ENCODE measurements at regions not wholly inside any gene's neighbourhood (a gene's known extent, or its start where the extent isn't known, plus 50 kb on each side); places are given as distances from the start of the nearest gene placed in this dataset.

- Mint-ChIP-seq H3K27me3 (ENCODE audit: unreplicated experiment) (no peaks in the 10 kb centered on the region), H3K9me3 (ENCODE audit: low read depth, unreplicated experiment) (no peaks in the 10 kb centered on the region), H3K4me1 (ENCODE audit: low read depth, unreplicated experiment) (no peaks in the 10 kb centered on the region), H3K4me3 (ENCODE audit: low read depth, unreplicated experiment) (no peak overlapping the region), H3K36me3 (ENCODE audit: insufficient read depth, unreplicated experiment) (no peaks in the 10 kb centered on the region), H3K27ac (ENCODE audit: unreplicated experiment) (no peak overlapping the region)
- CTCF ChIA-PET, result no interaction called here
- intact Hi-C loops (cut with micrococcal nuclease; ENCODE audit: unreplicated experiment), result no loop called here
- BruUV-seq (replicated peaks), result no TSS peak
- no peak for TF ChIP-seq CTCF (IDR thresholded peaks at IDR 0.05; ENCODE audit: unreplicated experiment)
- no peak for DNase-seq
These were observed 670.5 kb upstream of the IMPG1 start for GRCh38 chr6:76742919-76743318.

- BruUV-seq (replicated peaks), result no TSS peak
- TF ChIP-seq CTCF (IDR thresholded peaks at IDR 0.05; ENCODE audit: unreplicated experiment), result no peak
- intact Hi-C loops (cut with micrococcal nuclease; ENCODE audit: unreplicated experiment), result no loop called here
- Mint-ChIP-seq H3K4me1 (ENCODE audit: low read depth, unreplicated experiment) (no peaks in the 10 kb centered on the region), H3K9me3 (ENCODE audit: low read depth, unreplicated experiment) (peaks cover 10% of the 10 kb centered on the region), H3K27ac (ENCODE audit: unreplicated experiment) (no peak overlapping the region), H3K4me3 (ENCODE audit: low read depth, unreplicated experiment) (no peak overlapping the region), H3K27me3 (ENCODE audit: unreplicated experiment) (no peaks in the 10 kb centered on the region), H3K36me3 (ENCODE audit: insufficient read depth, unreplicated experiment) (no peaks in the 10 kb centered on the region)
- DNase-seq, result no peak
- CTCF ChIA-PET, result no interaction called here
These were observed 647.0 kb upstream of the IMPG1 start for GRCh38 chr6:76719449-76719848.

- DNase-seq, result no peak
- Mint-ChIP-seq H3K4me3 (ENCODE audit: low read depth, unreplicated experiment) (no peak overlapping the region), H3K27ac (ENCODE audit: unreplicated experiment) (no peak overlapping the region), H3K4me1 (ENCODE audit: low read depth, unreplicated experiment) (no peaks in the 10 kb centered on the region), H3K27me3 (ENCODE audit: unreplicated experiment) (no peaks in the 10 kb centered on the region), H3K36me3 (ENCODE audit: insufficient read depth, unreplicated experiment) (no peaks in the 10 kb centered on the region), H3K9me3 (ENCODE audit: low read depth, unreplicated experiment) (no peaks in the 10 kb centered on the region)
- CTCF ChIA-PET, result no interaction called here
- no peak for TF ChIP-seq CTCF (IDR thresholded peaks at IDR 0.05; ENCODE audit: unreplicated experiment)
- no TSS peak for BruUV-seq (replicated peaks)
- intact Hi-C loops (cut with micrococcal nuclease; ENCODE audit: unreplicated experiment), result no loop called here
These were observed 636.3 kb upstream of the IMPG1 start for GRCh38 chr6:76708641-76709331.

GRCh38 chr6:76707630-76708029, 635.2 kb upstream of the IMPG1 start:
- Mint-ChIP-seq H3K27me3 (ENCODE audit: unreplicated experiment) (no peaks in the 10 kb centered on the region), H3K4me3 (ENCODE audit: low read depth, unreplicated experiment) (no peak overlapping the region), H3K27ac (ENCODE audit: unreplicated experiment) (no peak overlapping the region), H3K9me3 (ENCODE audit: low read depth, unreplicated experiment) (no peaks in the 10 kb centered on the region), H3K4me1 (ENCODE audit: low read depth, unreplicated experiment) (no peaks in the 10 kb centered on the region), H3K36me3 (ENCODE audit: insufficient read depth, unreplicated experiment) (no peaks in the 10 kb centered on the region)
- no peak for TF ChIP-seq CTCF (IDR thresholded peaks at IDR 0.05; ENCODE audit: unreplicated experiment)
- intact Hi-C loops (cut with micrococcal nuclease; ENCODE audit: unreplicated experiment), result no loop called here
- no TSS peak for BruUV-seq (replicated peaks)
- CTCF ChIA-PET, result no interaction called here
- no peak for DNase-seq

All from Calu3 (cell line).